Hepatocyte (in vitro differentiated cells): ENCODE measurements at regions not wholly inside any gene's neighbourhood (a gene's known extent, or its start where the extent isn't known, plus 50 kb on each side); places are given as distances from the start of the nearest gene placed in this dataset.

Source experiments
- DNase-seq: peaks from one replicate; pipeline ENCODE4 v3.0.0-alpha.2; 2016; ENCODE audit warnings: low spot score
- H2AFZ ChIP-seq: fragments of 200-600 bp; sonication (generic); 2 replicates; pipeline ENCODE4 v1.6.0; 2016; ENCODE audit warnings: antibody characterized with exemption, mild to moderate bottlenecking
- H3K27ac ChIP-seq: fragments of 200-600 bp; sonication (generic); 2 replicates; pipeline ENCODE4 v1.5.1; 2016; ENCODE audit warnings: mild to moderate bottlenecking
- H3K27me3 ChIP-seq: fragments of 200-600 bp; sonication (generic); 2 replicates; pipeline ENCODE4 v1.6.1; 2016
- H3K36me3 ChIP-seq: fragments of 200-600 bp; sonication (generic); replicated peaks from 2 replicates; pipeline ENCODE4 v1.5.1; 2016; ENCODE audit warnings: low read depth; ENCODE audit not compliant: insufficient read depth
- H3K4me1 ChIP-seq: fragments of 200-600 bp; sonication (generic); 2 replicates; pipeline ENCODE4 v1.5.1; 2016; ENCODE audit warnings: mild to moderate bottlenecking, moderate library complexity; ENCODE audit not compliant: insufficient read depth
- H3K4me2 ChIP-seq: fragments of 200-600 bp; sonication (generic); 2 replicates; pipeline ENCODE4 v1.6.0; 2016
- H3K4me3 ChIP-seq: fragments of 200-600 bp; sonication (generic); 2 replicates; pipeline ENCODE4 v1.5.1; 2016; ENCODE audit warnings: mild to moderate bottlenecking
- H3K79me2 ChIP-seq: fragments of 200-600 bp; sonication (generic); 2 replicates; pipeline ENCODE4 v1.6.0; 2017; ENCODE audit warnings: mild to moderate bottlenecking
- H3K9me2 ChIP-seq: fragments of 200-600 bp; sonication (generic); replicated peaks from 2 replicates; pipeline ENCODE4 v1.6.0; 2017; ENCODE audit warnings: mild to moderate bottlenecking; ENCODE audit not compliant: insufficient read depth
- H3K9me3 ChIP-seq: fragments of 200-600 bp; sonication (generic); 2 replicates; pipeline ENCODE4 v1.5.1; 2016; ENCODE audit warnings: low read depth, mild to moderate bottlenecking
- H4K20me1 ChIP-seq: fragments of 200-600 bp; sonication (generic); 2 replicates; pipeline ENCODE4 v1.6.0; 2016; ENCODE audit warnings: mild to moderate bottlenecking; ENCODE audit not compliant: insufficient read depth, poor library complexity, severe bottlenecking
- CTCF ChIP-seq: fragments of 200-600 bp; sonication (generic); IDR thresholded peaks from 2 replicates; pipeline ENCODE4 v1.5.1; 2016; ENCODE audit warnings: antibody characterized with exemption, mild to moderate bottlenecking; ENCODE audit not compliant: poor library complexity
- EZH2 ChIP-seq: fragments of 200-600 bp; sonication (generic); IDR thresholded peaks from 2 replicates; pipeline ENCODE4 v1.6.1; 2016; ENCODE audit warnings: antibody characterized with exemption, mild to moderate bottlenecking, borderline replicate concordance
- EZH2phosphoT487 ChIP-seq: fragments of 200-600 bp; sonication (generic); IDR thresholded peaks from one replicate; pipeline ENCODE4 v1.6.1; 2018; ENCODE audit warnings: antibody characterized with exemption, mild to moderate bottlenecking, low read depth, moderate library complexity; ENCODE audit not compliant: unreplicated experiment, severe bottlenecking
- WGBS: methylation state at CpG from one replicate; pipeline ENCODE4 v1.1.6; 2016; ENCODE audit warnings: low lambda C conversion rate; ENCODE audit errors: missing lambda C conversion rate; 5-methylcytosine and 5-hydroxymethylcytosine counted together

- no peak overlapping the region for H3K4me3 ChIP-seq
- no peak overlapping the region for H2AFZ ChIP-seq
- no peaks in the 10 kb centered on the region for H4K20me1 ChIP-seq
- H3K27ac ChIP-seq = no peak overlapping the region
- no peaks in the 10 kb centered on the region for H3K9me3 ChIP-seq
- TF ChIP-seq CTCF = no peak
- no peak for TF ChIP-seq EZH2
- TF ChIP-seq EZH2phosphoT487 = no peak
- H3K27me3 ChIP-seq = no peaks in the 10 kb centered on the region
- no peaks in the 10 kb centered on the region for H3K79me2 ChIP-seq
- no peak overlapping the region for H3K4me2 ChIP-seq
- H3K4me1 ChIP-seq = no peaks in the 10 kb centered on the region
- 88% methylated on average over 2 of the region's 2 CpGs for WGBS
- no peaks in the 10 kb centered on the region for H3K36me3 ChIP-seq
- DNase-seq = no peak
- H3K9me2 ChIP-seq = no peaks in the 10 kb centered on the region
These were observed 286.0 kb upstream of the KYNU start for GRCh38 chr2:142591420-142591819.

- Histone ChIP-seq H3K9me2 (no peaks in the 10 kb centered on the region), H3K4me2 (no peak overlapping the region), H3K36me3 (no peaks in the 10 kb centered on the region), H3K27ac (no peak overlapping the region), H4K20me1 (no peaks in the 10 kb centered on the region), H3K4me1 (no peaks in the 10 kb centered on the region), H2AFZ (no peak overlapping the region), H3K9me3 (no peaks in the 10 kb centered on the region), H3K79me2 (no peaks in the 10 kb centered on the region), H3K4me3 (no peak overlapping the region), H3K27me3 (no peaks in the 10 kb centered on the region)
- 93% methylated on average over 1 of the region's 1 CpG for WGBS
- no peak for DNase-seq
- no peak for TF ChIP-seq EZH2
- TF ChIP-seq EZH2phosphoT487 = no peak
- no peak for TF ChIP-seq CTCF
These were observed 289.2 kb upstream of the KYNU start for GRCh38 chr2:142588269-142588668.

GRCh38 chr2:142586693-142587580 is 290.5 kb upstream of the KYNU start:
- Histone ChIP-seq H3K27ac (no peak overlapping the region), H3K9me3 (no peaks in the 10 kb centered on the region), H3K4me3 (no peak overlapping the region), H3K36me3 (no peaks in the 10 kb centered on the region), H3K79me2 (no peaks in the 10 kb centered on the region), H3K9me2 (no peaks in the 10 kb centered on the region), H3K4me1 (no peaks in the 10 kb centered on the region), H3K27me3 (no peaks in the 10 kb centered on the region), H2AFZ (no peak overlapping the region), H4K20me1 (no peaks in the 10 kb centered on the region), H3K4me2 (no peak overlapping the region)
- 52% methylated on average over 5 of the region's 5 CpGs for WGBS
- no peak for TF ChIP-seq CTCF
- no peak for TF ChIP-seq EZH2
- no peak for TF ChIP-seq EZH2phosphoT487
- no peak for DNase-seq
